Type B pancreatic cell (in vitro differentiated cells): ENCODE measurements at regions not wholly inside any gene's neighbourhood (a gene's known extent, or its start where the extent isn't known, plus 50 kb on each side); places are given as distances from the start of the nearest gene placed in this dataset.

Experiments
- DNase-seq: peaks from one replicate; pipeline ENCODE4 v3.0.0; 2021; ENCODE audit warnings: mixed read lengths; ENCODE audit not compliant: unreplicated experiment; ENCODE audit errors: extremely low spot score
- H3K27ac Mint-ChIP-seq: 2 replicates; pipeline ENCODE4 v1.8.0; 2021; ENCODE audit warnings: mild to moderate bottlenecking, mixed read lengths
- H3K27me3 Mint-ChIP-seq: 2 replicates; pipeline ENCODE4 v1.8.0; 2021; ENCODE audit warnings: mixed read lengths
- H3K36me3 Mint-ChIP-seq: 2 replicates; pipeline ENCODE4 v1.8.0; 2021; ENCODE audit warnings: mixed read lengths
- H3K4me1 Mint-ChIP-seq: one replicate; pipeline ENCODE4 v1.8.0; 2021; ENCODE audit warnings: mixed read lengths; ENCODE audit not compliant: unreplicated experiment
- H3K4me3 Mint-ChIP-seq: 2 replicates; pipeline ENCODE4 v1.8.0; 2021; ENCODE audit warnings: mild to moderate bottlenecking, mixed read lengths
- H3K9me3 Mint-ChIP-seq: 2 replicates; pipeline ENCODE4 v1.8.0; 2021; ENCODE audit warnings: mixed read lengths
- TF ChIP-seq, protein P1 (sequence below): fragments of 200-600 bp; sonication (generic); conservative IDR thresholded peaks from 2 replicates; pipeline ENCODE4 v1.5.0; 2021; ENCODE audit warnings: antibody characterized with exemption, mild to moderate bottlenecking

DNA sequence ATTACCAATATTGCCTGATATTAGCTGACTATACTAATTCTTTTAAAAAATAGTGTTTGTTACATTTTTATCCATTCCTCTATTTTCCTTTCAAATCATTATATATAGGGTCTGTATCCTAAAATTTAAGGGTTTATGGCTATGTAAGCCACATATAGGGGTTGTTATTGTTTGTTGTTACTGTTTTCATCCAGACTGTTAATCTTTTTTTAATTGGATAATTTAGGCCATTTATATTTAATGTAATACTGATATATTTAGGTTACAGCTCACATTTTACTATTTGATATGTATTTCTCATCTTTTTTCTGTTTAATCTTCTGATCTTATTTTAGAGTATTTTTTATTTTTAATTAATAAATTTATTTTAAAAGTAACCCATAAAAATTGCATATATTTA, 487.1 kb upstream of the SGCG start:
- no peaks in the 10 kb centered on the region for H3K36me3 Mint-ChIP-seq
- TF ChIP-seq, protein P1, sequence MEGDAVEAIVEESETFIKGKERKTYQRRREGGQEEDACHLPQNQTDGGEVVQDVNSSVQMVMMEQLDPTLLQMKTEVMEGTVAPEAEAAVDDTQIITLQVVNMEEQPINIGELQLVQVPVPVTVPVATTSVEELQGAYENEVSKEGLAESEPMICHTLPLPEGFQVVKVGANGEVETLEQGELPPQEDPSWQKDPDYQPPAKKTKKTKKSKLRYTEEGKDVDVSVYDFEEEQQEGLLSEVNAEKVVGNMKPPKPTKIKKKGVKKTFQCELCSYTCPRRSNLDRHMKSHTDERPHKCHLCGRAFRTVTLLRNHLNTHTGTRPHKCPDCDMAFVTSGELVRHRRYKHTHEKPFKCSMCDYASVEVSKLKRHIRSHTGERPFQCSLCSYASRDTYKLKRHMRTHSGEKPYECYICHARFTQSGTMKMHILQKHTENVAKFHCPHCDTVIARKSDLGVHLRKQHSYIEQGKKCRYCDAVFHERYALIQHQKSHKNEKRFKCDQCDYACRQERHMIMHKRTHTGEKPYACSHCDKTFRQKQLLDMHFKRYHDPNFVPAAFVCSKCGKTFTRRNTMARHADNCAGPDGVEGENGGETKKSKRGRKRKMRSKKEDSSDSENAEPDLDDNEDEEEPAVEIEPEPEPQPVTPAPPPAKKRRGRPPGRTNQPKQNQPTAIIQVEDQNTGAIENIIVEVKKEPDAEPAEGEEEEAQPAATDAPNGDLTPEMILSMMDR, result no peak
- H3K4me3 Mint-ChIP-seq, result no peak overlapping the region
- H3K27ac Mint-ChIP-seq, result no peak overlapping the region
- no peaks in the 10 kb centered on the region for H3K9me3 Mint-ChIP-seq
- DNase-seq, result no peak
- no peaks in the 10 kb centered on the region for H3K27me3 Mint-ChIP-seq
- H3K4me1 Mint-ChIP-seq, result peaks cover 4% of the 10 kb centered on the region

DNA sequence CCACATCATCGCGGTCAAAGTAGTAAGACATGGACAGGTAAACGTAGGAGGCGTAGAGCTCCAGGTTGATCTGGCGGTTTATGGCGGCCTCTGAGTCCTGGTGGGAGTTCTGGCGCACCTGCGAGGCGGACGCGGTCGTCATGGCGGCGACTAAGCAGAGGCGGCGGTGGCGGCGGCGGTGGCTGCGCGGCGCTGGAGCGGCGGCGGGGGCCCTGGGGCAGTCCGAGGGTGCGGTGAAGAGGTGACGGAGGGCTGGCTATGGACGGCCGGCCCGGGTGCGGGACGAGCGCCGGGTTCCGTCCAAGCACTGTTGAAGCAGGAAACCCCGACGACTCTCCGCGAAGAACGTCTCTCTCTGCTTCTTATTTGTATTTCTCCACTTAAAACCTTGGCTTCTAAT, 484.3 kb upstream of the SGCG start:
- H3K27me3 Mint-ChIP-seq, result no peaks in the 10 kb centered on the region

DNA sequence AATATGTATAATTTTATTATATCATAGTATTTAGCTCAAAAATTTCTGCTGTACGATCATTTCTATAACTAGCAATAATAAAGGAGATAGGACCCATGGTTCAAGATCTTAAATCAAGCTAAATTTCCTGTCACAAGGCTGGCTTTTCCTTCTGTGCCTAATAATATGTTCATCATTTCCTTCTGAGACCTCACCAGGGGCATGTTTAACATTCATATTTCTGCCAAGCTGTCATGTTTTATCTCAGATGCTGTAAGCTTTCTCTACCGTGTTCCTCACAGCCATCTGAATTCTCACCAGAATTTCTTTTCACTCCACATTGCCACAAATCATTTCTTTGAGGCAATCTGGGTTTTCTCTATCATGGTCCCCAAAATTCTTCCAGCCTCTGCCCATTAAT, 482.3 kb upstream of the SGCG start:
- H3K27ac Mint-ChIP-seq, result no peak overlapping the region
- no peaks in the 10 kb centered on the region for H3K9me3 Mint-ChIP-seq
- no peak overlapping the region for H3K4me3 Mint-ChIP-seq
- peaks cover 9% of the 10 kb centered on the region for H3K4me1 Mint-ChIP-seq
- TF ChIP-seq, protein P1, result no peak
- no peaks in the 10 kb centered on the region for H3K27me3 Mint-ChIP-seq
- DNase-seq, result no peak
- H3K36me3 Mint-ChIP-seq, result no peaks in the 10 kb centered on the region

More for the DNA sequence above, 484.3 kb upstream of the SGCG start:
- Mint-ChIP-seq H3K27ac (no peak overlapping the region), H3K36me3 (no peaks in the 10 kb centered on the region), H3K4me3 (no peak overlapping the region), H3K9me3 (no peaks in the 10 kb centered on the region), H3K4me1 (peaks cover 9% of the 10 kb centered on the region)
- TF ChIP-seq, protein P1, result no peak
- no peak for DNase-seq

DNA sequence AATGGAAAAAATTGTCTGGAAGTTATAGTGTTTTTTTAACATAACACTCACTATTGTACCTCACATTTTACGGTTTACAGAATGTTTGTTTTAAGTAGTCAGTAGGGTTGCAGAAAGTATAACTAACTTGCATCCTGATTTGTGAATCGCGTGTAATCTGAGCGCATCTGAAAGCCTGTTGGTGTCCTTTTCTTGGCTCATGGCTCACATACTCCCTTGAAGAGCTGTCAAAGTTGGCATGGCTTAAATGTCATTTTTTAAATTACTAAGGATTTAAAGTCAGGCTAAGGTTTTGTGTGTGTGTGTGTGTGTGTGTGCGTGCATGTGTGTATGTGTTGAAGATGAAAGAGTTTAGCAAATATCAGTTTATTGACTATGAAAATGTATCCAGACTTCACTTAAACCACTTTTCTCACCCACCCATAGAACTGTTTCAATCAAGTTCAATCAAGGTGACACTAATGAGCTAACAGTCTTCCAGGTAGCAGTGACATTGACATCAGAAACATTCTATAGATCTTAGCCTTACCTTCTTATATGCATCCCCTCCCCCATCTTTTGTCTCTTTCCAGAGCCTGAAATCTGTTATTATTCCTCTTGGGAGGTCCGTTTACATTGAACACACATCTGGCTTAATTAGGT, 480.4 kb upstream of the SGCG start:
- Mint-ChIP-seq H3K4me1 (peaks cover 9% of the 10 kb centered on the region), H3K36me3 (no peaks in the 10 kb centered on the region), H3K9me3 (no peaks in the 10 kb centered on the region), H3K27ac (no peak overlapping the region), H3K4me3 (no peak overlapping the region), H3K27me3 (no peaks in the 10 kb centered on the region)
- DNase-seq, result no peak
- TF ChIP-seq, protein P1, result no peak

DNA sequence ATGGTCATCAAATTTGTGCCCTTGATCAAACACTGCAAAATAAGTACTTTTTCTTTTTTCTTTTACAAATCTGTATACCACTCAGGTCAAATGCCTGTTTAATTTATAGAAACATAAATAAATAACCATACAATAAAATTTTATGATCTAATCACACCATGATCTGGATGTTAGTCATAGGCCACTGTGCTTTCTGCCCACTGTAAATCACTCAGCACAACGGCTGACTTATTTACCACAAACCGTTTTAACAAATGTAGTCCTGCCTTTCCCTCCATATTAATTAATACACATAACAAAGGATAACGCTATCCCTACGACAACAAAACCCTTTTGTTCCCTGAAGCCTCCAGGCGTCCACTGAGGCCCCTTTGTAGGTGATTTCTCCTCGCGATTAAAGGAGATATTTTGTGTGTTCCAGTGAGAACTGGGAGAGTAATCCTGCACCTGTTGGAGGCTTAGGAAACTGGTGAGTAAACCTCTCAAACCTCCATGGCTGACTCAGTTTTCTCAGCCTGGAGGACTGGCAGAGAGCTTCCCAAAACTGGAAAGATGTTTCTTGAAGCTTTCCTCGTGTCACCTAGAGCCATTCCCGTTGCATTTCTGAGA, 477.1 kb upstream of the SGCG start:
- Mint-ChIP-seq H3K4me1 (peaks cover 9% of the 10 kb centered on the region), H3K36me3 (no peaks in the 10 kb centered on the region), H3K9me3 (no peaks in the 10 kb centered on the region), H3K27me3 (no peaks in the 10 kb centered on the region), H3K27ac (no peak overlapping the region), H3K4me3 (no peak overlapping the region)
- DNase-seq, result no peak
- TF ChIP-seq, protein P1, result no peak
